Ovary (tissue), 7 donors: ENCODE measurements at regions not wholly inside any gene's neighbourhood (a gene's known extent, or its start where the extent isn't known, plus 50 kb on each side); places are given as distances from the start of the nearest gene placed in this dataset.

Experiments
- DNase-seq, 5 donors: peaks; one replicate each; pipeline ENCODE4 v3.0.0-alpha.2; 2019 to 2020
- H3K27ac ChIP-seq, 2 donors: fragments of 200-600 bp; one replicate each; pipeline versions ENCODE4 v1.5.1 to v1.8.0; 2019 to 2022
- H3K27me3 ChIP-seq: fragments of 200-600 bp; one replicate; pipeline ENCODE4 v1.8.0; 2022
- H3K36me3 ChIP-seq: fragments of 200-600 bp; sonication (generic); one replicate; pipeline ENCODE4 v1.5.1; 2019
- H3K4me1 ChIP-seq: one replicate; pipeline ENCODE4 v1.8.1; 2013; ENCODE audit warnings: mild to moderate bottlenecking, moderate library complexity; ENCODE audit not compliant: insufficient read depth
- H3K4me3 ChIP-seq: fragments of 200-600 bp; sonication (generic); one replicate; pipeline ENCODE4 v1.5.1; 2017
- H3K9me3 ChIP-seq, 2 donors: fragments of 200-600 bp in 1 of 2; sonication (generic) in 1 of 2; one replicate each; pipeline versions ENCODE4 v1.5.1 to v1.8.1; 2013 to 2019; ENCODE audit warnings: mild to moderate bottlenecking in 1 of 2, moderate library complexity in 1 of 2
- EP300 ChIP-seq: sonication (generic); formaldehyde crosslinking; IDR thresholded peaks from one replicate; pipeline ENCODE4 v1.6.1; 2017; ENCODE audit warnings: antibody characterized with exemption
- POLR2A ChIP-seq: fragments of 450-650 bp; IDR thresholded peaks from one replicate; pipeline ENCODE4 v1.6.1; 2017; ENCODE audit warnings: antibody characterized with exemption, mild to moderate bottlenecking, moderate library complexity
- WGBS, 3 donors: extraction: QIAGEN DNeasy Blood & Tissue Kit in 1 of 3; methylation state at CpG; one replicate each; pipeline versions ENCODE4 v1.1.5 to v1.1.7; 2013 to 2017; 5-methylcytosine and 5-hydroxymethylcytosine counted together
- intact Hi-C, 4 donors: fragments of 100-400 bp; cut with DNase I; formaldehyde crosslinking; loops; one replicate each; pipeline versions ENCODE4 v1.11.0 to v1.15.1; 2022 to 2023
- TF ChIP-seq, protein P1 (sequence below), 3 donors: fragments of 450-650 bp in 2 of 3; fragments of 200-600 bp in 1 of 3; IDR thresholded peaks; one replicate each; pipeline versions ENCODE4 v1.5.1 to v1.8.0; 2016 to 2022; ENCODE audit warnings: antibody characterized with exemption in 3 of 3, mild to moderate bottlenecking in 1 of 3
- donor health status: DM: no; HTN: no; CAD: no; lungs with moderate emphysema.
- donor health status: DM: no; HTN: no; CAD: no.
- donor health status: Bipolar disorder and iron deficiency.
- donor health status: DM: no; HTN: no; CAD: no.
- donor health status: DM: yes; HTN: yes; CAD: no.

DNA sequence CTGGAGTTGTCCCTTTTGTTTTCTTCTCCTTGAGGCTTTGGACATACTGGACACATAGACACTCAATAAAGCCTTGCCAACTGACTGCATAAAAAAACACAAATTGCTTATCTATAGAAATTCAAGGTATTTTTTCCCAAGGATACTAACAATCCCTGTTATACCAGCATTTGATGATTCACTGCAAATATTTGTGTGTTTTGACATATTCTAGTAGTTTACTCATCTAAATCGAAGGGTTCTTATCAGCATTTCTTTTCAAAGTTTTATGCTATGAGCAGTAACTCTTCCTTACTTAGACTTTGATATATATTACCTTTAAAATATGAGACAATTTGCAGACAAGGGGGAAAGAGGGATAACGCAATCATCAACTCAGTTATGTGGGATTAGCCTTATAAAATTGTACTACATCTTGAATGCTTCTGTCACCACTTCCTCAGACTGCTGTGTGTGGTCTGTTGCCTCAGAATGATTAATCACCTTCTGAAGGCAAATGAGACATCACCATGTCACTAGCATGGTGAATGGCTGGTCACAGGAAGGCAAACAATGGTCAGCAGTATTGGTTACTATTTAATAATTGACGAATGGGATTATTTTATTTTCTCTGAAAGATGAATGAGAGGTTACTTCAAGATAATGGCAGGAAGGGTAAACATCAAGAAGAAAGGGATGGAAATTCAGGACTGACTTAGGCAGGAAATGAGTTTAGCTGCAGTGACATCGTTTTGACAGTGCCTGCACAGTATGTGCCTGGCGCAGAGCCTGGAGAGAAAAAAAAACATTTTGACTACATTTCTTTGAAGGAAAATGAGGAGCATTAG lies 544.3 kb upstream of the CNKSR2 start:
- Histone ChIP-seq H3K36me3 (no peaks in the 10 kb centered on the region), H3K4me1 (no peaks in the 10 kb centered on the region), H3K27ac (no peak overlapping the region), H3K4me3 (no peak overlapping the region), H3K27me3 (no peaks in the 10 kb centered on the region), H3K9me3 (no peaks in the 10 kb centered on the region)
- intact Hi-C loops: no loop called here
- WGBS, 3 donors: 47 to 59% (median 50%) methylated on average over 5 of the region's 5 CpGs
- TF ChIP-seq EP300 (no peak), POLR2A (no peak)
- TF ChIP-seq, protein P1, sequence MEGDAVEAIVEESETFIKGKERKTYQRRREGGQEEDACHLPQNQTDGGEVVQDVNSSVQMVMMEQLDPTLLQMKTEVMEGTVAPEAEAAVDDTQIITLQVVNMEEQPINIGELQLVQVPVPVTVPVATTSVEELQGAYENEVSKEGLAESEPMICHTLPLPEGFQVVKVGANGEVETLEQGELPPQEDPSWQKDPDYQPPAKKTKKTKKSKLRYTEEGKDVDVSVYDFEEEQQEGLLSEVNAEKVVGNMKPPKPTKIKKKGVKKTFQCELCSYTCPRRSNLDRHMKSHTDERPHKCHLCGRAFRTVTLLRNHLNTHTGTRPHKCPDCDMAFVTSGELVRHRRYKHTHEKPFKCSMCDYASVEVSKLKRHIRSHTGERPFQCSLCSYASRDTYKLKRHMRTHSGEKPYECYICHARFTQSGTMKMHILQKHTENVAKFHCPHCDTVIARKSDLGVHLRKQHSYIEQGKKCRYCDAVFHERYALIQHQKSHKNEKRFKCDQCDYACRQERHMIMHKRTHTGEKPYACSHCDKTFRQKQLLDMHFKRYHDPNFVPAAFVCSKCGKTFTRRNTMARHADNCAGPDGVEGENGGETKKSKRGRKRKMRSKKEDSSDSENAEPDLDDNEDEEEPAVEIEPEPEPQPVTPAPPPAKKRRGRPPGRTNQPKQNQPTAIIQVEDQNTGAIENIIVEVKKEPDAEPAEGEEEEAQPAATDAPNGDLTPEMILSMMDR (IDR thresholded peaks at IDR 0.05): no peak
- DNase-seq: no peak

DNA sequence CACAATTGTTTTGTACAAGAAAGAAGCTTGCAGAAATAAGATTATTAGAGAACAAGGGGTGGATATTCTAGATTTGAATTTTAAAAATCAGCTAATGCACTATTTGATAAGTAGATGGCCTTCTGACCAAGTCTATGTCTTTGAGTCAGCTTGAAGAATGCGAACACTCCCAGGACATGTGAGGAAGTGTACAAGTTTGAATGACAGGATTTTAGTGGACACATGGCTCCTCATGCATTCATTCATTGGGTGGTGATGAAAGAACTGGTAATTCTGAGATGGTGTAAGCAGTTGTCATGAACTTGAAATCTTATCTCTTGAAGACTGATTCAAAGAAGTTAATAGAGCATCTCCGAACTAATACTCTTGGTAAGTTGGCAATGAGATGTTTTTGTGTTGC lies 548.2 kb upstream of the CNKSR2 start:
- 71 to 73% (median 71%) methylated on average over 2 of the region's 2 CpGs for WGBS, 3 donors
- Histone ChIP-seq H3K9me3 (no peaks in the 10 kb centered on the region), H3K27ac (no peak overlapping the region), H3K4me1 (no peaks in the 10 kb centered on the region), H3K36me3 (no peaks in the 10 kb centered on the region), H3K27me3 (no peaks in the 10 kb centered on the region), H3K4me3 (no peak overlapping the region)
- intact Hi-C loops: no loop called here
- no peak for DNase-seq
- TF ChIP-seq, protein P1 (IDR thresholded peaks at IDR 0.05): no peak
- TF ChIP-seq POLR2A: no peak
- no peak for TF ChIP-seq EP300

DNA sequence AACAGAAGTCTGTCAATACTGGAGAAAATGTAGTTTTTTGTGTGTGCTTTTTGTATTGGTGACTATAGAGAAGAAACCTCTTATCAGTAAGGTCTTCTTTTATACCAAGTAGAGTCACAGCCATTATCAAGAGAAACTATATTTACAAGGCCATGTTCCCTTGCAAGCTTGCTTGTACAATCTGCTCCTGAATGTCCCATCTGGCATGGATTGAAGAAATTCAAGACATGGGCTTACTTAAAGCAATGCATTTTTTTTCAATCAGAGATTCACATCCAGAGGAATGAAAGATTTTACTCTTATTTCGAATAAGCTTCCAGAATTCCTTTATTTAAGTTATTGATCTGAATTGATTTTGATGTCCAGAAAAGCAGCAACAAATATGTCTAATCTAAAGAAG lies 537.3 kb upstream of the RPS6KA3 start:
- no peaks in the 10 kb centered on the region for H3K27me3 ChIP-seq
- intact Hi-C loops: no loop called here
- H3K4me3 ChIP-seq: no peak overlapping the region
- no peaks in the 10 kb centered on the region for H3K9me3 ChIP-seq
- no peak overlapping the region for H3K27ac ChIP-seq
- WGBS, 3 donors: 46 to 64% (median 60%) methylated on average over 1 of the region's 1 CpG
- H3K4me1 ChIP-seq: no peaks in the 10 kb centered on the region
- DNase-seq: no peak
- H3K36me3 ChIP-seq: no peaks in the 10 kb centered on the region
- TF ChIP-seq, protein P1 (IDR thresholded peaks at IDR 0.05): no peak
- TF ChIP-seq POLR2A: no peak
- no peak for TF ChIP-seq EP300

DNA sequence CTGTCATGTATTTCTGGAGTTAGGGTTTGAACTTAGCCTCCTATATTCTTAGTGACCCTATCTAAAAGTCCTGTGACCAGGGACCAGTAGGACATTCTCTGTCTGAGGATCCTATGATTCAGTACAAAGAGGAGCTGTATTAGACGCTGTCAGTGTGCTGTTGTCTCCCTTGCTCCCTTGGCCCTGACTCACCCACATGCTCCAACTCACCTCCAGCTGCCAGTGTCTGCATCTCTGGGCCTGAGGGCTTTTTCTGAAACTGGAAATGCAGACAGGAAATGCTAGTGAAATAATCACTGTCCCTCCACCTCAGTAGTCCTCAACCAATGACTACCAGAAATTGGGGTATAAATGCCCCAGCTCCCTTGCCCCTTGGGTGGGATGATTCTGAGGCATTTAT lies 535.3 kb upstream of the RPS6KA3 start:
- intact Hi-C loops: no loop called here
- H3K36me3 ChIP-seq: no peaks in the 10 kb centered on the region
- no peak overlapping the region for H3K4me3 ChIP-seq
- no peak overlapping the region for H3K27ac ChIP-seq
- no peaks in the 10 kb centered on the region for H3K9me3 ChIP-seq
- WGBS, 3 donors: 59 to 75% (median 73%) methylated on average over 1 of the region's 1 CpG
- H3K4me1 ChIP-seq: no peaks in the 10 kb centered on the region
- no peak for DNase-seq
- TF ChIP-seq POLR2A (no peak), EP300 (no peak)
- TF ChIP-seq, protein P1 (IDR thresholded peaks at IDR 0.05): no peak
- H3K27me3 ChIP-seq: no peaks in the 10 kb centered on the region
